ENCODE measurements at regions not wholly inside any gene's neighbourhood (a gene's known extent, or its start where the extent isn't known, plus 50 kb on each side); places are given as distances from the start of the nearest gene placed in this dataset.

DNA sequence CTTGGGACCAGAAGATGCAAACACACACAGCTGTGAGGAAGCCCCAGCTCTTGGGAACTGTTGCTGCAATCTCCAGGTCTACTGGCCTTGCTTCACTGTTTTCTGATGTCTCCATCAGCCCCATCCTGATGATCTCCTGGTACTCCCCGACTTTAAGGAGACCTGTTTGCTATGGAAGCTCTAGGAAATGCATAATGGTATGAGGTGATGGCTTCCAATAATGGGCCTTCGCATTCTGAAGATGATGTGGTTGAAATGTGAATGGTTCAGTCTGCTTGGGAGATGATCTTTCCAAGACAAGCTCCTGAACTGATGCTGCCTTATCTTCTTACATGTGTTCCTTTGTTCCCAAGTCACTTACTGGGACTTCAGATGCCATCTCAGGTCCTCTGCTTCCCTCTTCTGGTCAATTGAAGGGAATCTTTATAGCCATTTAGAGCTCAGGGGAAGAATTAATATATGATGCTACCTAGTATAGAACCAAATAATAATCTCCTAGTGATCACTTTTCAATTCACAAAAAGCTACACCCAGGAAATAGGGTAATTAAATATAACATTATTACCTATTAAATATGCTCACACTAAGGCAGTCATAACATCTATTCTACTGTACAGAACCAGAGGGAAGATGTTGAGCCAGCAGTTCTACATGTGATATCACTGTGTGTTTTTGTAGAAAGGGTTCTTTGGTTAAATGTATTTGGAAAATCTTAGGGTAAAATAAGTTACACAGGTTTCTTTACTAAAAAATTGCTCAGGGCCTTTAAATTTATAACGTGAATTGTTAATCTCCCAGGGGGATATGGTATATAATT, 73.9 kb upstream of the VTCN1 start:
- no peaks in the 10 kb centered on the region for H3K9me3 ChIP-seq (ENCODE audit: low read length)
- peaks cover 8% of the 10 kb centered on the region for H3K4me1 ChIP-seq (ENCODE audit: insufficient read depth, low read length)
- ChIA-PET POLR2A (ENCODE audit: unreplicated experiment) (interaction anchor here (0.6 to 0.7 kb wide), 2 partner anchors 170 to 188 kb away, joined by 4 to 6 read pairs; no protein-coding TSS in a partner anchor), CTCF (interaction anchor here (0.5 to 2.5 kb wide), 16 partner anchors 39 to 508 kb away, joined by 3 to 37 read pairs (median 5); partner anchors contain the start of genes TRIM45, TTF2 and VTCN1)
- no peak for TF ChIP-seq EZH2phosphoT487 (IDR thresholded peaks at IDR 0.05; ENCODE audit: borderline replicate concordance, low read length)
- TF ChIP-seq, protein P1, sequence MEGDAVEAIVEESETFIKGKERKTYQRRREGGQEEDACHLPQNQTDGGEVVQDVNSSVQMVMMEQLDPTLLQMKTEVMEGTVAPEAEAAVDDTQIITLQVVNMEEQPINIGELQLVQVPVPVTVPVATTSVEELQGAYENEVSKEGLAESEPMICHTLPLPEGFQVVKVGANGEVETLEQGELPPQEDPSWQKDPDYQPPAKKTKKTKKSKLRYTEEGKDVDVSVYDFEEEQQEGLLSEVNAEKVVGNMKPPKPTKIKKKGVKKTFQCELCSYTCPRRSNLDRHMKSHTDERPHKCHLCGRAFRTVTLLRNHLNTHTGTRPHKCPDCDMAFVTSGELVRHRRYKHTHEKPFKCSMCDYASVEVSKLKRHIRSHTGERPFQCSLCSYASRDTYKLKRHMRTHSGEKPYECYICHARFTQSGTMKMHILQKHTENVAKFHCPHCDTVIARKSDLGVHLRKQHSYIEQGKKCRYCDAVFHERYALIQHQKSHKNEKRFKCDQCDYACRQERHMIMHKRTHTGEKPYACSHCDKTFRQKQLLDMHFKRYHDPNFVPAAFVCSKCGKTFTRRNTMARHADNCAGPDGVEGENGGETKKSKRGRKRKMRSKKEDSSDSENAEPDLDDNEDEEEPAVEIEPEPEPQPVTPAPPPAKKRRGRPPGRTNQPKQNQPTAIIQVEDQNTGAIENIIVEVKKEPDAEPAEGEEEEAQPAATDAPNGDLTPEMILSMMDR (conservative IDR thresholded peaks at IDR 0.05; ENCODE audit: low read depth, low read length), result peak; percentile 92
- no peak for TF ChIP-seq EZH2 (IDR thresholded peaks at IDR 0.05; ENCODE audit: low read length, unreplicated experiment)
- peak overlapping the region; percentile 64 for H2AFZ ChIP-seq (ENCODE audit: low read length)
- H3K79me2 ChIP-seq (ENCODE audit: low read length), result no peaks in the 10 kb centered on the region
- DNase-seq (peak; percentile 83), ATAC-seq (peak; percentile 83)
- H3K27ac ChIP-seq (ENCODE audit: low read length), result no peak overlapping the region
- no peak overlapping the region for H3K9ac ChIP-seq (ENCODE audit: low read length)
- H3K36me3 ChIP-seq (ENCODE audit: low read depth, low read length), result no peaks in the 10 kb centered on the region
- no TSS peak for BruUV-seq (replicated peaks)
- H4K20me1 ChIP-seq (ENCODE audit: low read length), result no peaks in the 10 kb centered on the region
- H3K4me3 ChIP-seq (ENCODE audit: low read length), result no peak overlapping the region
- no peaks in the 10 kb centered on the region for H3K27me3 ChIP-seq (ENCODE audit: low read length)
- no peak overlapping the region for H3K4me2 ChIP-seq (ENCODE audit: low read length)
- H3K9me2 ChIP-seq (replicated peaks; ENCODE audit: low read length), result no peaks in the 10 kb centered on the region
- H3F3A ChIP-seq (ENCODE audit: low read length, unreplicated experiment), result no peaks in the 10 kb centered on the region
- intact Hi-C loops (cut with micrococcal nuclease), result loop anchor here (1.0 to 10.0 kb wide), 7 partner anchors 57 to 470 kb away; partner anchors contain the start of gene TRIM45

DNA sequence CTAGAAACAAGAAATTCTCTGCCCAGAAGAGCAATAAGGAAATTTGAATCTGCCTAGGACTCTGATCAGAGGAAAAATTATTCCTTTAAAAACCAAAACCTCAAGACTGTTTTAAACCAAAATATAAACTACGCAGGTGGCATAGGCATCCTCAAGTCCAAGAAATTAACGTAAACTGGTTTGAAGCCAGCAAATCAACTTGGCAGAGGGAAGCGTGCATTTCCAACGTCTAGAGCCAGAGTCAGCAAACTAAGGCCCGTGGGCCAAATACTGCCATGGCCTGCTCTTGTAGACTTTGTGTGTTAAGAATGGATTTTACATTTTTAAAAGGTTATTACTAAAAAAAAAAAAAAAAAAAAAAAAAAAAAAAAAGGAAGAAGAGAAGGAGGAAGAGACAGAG, 67.8 kb upstream of the VTCN1 start:
- H3K9me3 ChIP-seq (ENCODE audit: low read length), result no peaks in the 10 kb centered on the region
- no peak for TF ChIP-seq EZH2phosphoT487 (IDR thresholded peaks at IDR 0.05; ENCODE audit: borderline replicate concordance, low read length)
- no peak overlapping the region for H3K4me2 ChIP-seq (ENCODE audit: low read length)
- no peaks in the 10 kb centered on the region for H3K79me2 ChIP-seq (ENCODE audit: low read length)
- no peaks in the 10 kb centered on the region for H3F3A ChIP-seq (ENCODE audit: low read length, unreplicated experiment)
- ATAC-seq, result no peak
- H3K9me2 ChIP-seq (replicated peaks; ENCODE audit: low read length), result no peaks in the 10 kb centered on the region
- no TSS peak for BruUV-seq (replicated peaks)
- intact Hi-C loops (cut with micrococcal nuclease), result no loop called here
- H3K4me3 ChIP-seq (ENCODE audit: low read length), result no peak overlapping the region
- CTCF ChIA-PET, result interaction anchor here (0.6 kb wide), 1 partner anchor 201 kb away, joined by 3 read pairs; no protein-coding TSS in a partner anchor
- no peak for DNase-seq
- no peaks in the 10 kb centered on the region for H3K36me3 ChIP-seq (ENCODE audit: low read depth, low read length)
- peaks cover 7% of the 10 kb centered on the region for H3K4me1 ChIP-seq (ENCODE audit: insufficient read depth, low read length)
- no peak overlapping the region for H3K9ac ChIP-seq (ENCODE audit: low read length)
- H2AFZ ChIP-seq (ENCODE audit: low read length), result no peak overlapping the region
- H3K27ac ChIP-seq (ENCODE audit: low read length), result no peak overlapping the region
- no peaks in the 10 kb centered on the region for H3K27me3 ChIP-seq (ENCODE audit: low read length)
- H4K20me1 ChIP-seq (ENCODE audit: low read length), result no peaks in the 10 kb centered on the region
- POLR2A ChIA-PET (ENCODE audit: unreplicated experiment), result interaction anchor here (0.6 kb wide), 1 partner anchor 88 kb away, joined by 6 read pairs; the partner anchor contains the start of gene MAN1A2

DNA sequence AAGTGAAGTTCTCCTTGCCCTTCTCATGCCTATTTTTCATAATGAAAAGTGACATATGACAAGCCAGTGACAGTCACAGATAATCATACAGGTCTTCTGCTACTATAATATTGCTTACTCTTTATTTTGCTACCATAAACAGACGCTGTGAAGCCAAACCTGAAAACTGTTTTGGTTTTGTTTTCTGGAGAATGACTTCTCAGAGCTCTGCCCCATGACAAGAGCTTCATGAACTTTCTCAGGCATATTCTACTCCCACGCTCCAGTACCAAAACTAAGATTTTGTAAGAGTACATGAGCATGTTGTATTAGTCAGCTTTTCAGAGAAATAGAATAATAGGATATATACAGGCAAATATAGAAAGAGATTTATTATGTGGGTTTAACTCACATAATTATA, 64.3 kb upstream of the VTCN1 start:
- intact Hi-C loops (cut with micrococcal nuclease), result no loop called here
- no peak for DNase-seq
- H2AFZ ChIP-seq (ENCODE audit: low read length), result no peak overlapping the region
- no TSS peak for BruUV-seq (replicated peaks)
- H3K27me3 ChIP-seq (ENCODE audit: low read length), result no peaks in the 10 kb centered on the region
- H3K27ac ChIP-seq (ENCODE audit: low read length), result no peak overlapping the region
- no peak for ATAC-seq
- H4K20me1 ChIP-seq (ENCODE audit: low read length), result no peaks in the 10 kb centered on the region
- H3K79me2 ChIP-seq (ENCODE audit: low read length), result no peaks in the 10 kb centered on the region
- peaks cover 3% of the 10 kb centered on the region; the same call in 1 of the 2 replicates for H3K4me1 ChIP-seq (ENCODE audit: insufficient read depth, low read length)
- CTCF ChIA-PET, result no interaction called here
- H3F3A ChIP-seq (ENCODE audit: low read length, unreplicated experiment), result no peaks in the 10 kb centered on the region
- H3K4me3 ChIP-seq (ENCODE audit: low read length), result no peak overlapping the region
- no peaks in the 10 kb centered on the region for H3K9me3 ChIP-seq (ENCODE audit: low read length)
- no peaks in the 10 kb centered on the region for H3K9me2 ChIP-seq (replicated peaks; ENCODE audit: low read length)
- no peaks in the 10 kb centered on the region for H3K36me3 ChIP-seq (ENCODE audit: low read depth, low read length)
- no peak overlapping the region for H3K9ac ChIP-seq (ENCODE audit: low read length)
- POLR2A ChIA-PET (ENCODE audit: unreplicated experiment), result no interaction called here
- TF ChIP-seq EZH2phosphoT487 (IDR thresholded peaks at IDR 0.05; ENCODE audit: borderline replicate concordance, low read length), result no peak
- TF ChIP-seq, protein P1 (conservative IDR thresholded peaks at IDR 0.05; ENCODE audit: low read depth, low read length), result no peak
- no peak for TF ChIP-seq EZH2 (IDR thresholded peaks at IDR 0.05; ENCODE audit: low read length, unreplicated experiment)
- H3K4me2 ChIP-seq (ENCODE audit: low read length), result no peak overlapping the region
